Mucosa of descending colon (tissue), 3 donors: ENCODE measurements at regions not wholly inside any gene's neighbourhood (a gene's known extent, or its start where the extent isn't known, plus 50 kb on each side); places are given as distances from the start of the nearest gene placed in this dataset.

Experiments used
- ATAC-seq: fragments of 200-7000 bp; cut with Tn5 transposase; one replicate; pipeline ENCODE4 v1.9.1; 2020; ENCODE audit warnings: mild to moderate bottlenecking, moderate library complexity
- DNase-seq, 3 donors: peaks; one replicate each; pipeline ENCODE4 v3.0.0-alpha.2; 2020
- H3K36me3 ChIP-seq: fragments of 200-600 bp; one replicate; pipeline ENCODE4 v1.8.0; 2021; ENCODE audit warnings: low read depth, mild to moderate bottlenecking
- H3K4me1 ChIP-seq: fragments of 200-600 bp; one replicate; pipeline ENCODE4 v1.8.0; 2021; ENCODE audit warnings: low read depth, mild to moderate bottlenecking
- H3K4me3 ChIP-seq: fragments of 200-600 bp; one replicate; pipeline ENCODE4 v1.8.0; 2021; ENCODE audit warnings: mild to moderate bottlenecking
- H3K9me3 ChIP-seq: fragments of 200-600 bp; one replicate; pipeline ENCODE4 v1.8.0; 2021; ENCODE audit warnings: mild to moderate bottlenecking
- intact Hi-C, 2 donors: fragments of 100-400 bp; cut with DNase I in 1 of 2; cut with micrococcal nuclease in 1 of 2; formaldehyde crosslinking; loops; one replicate each; pipeline versions ENCODE4 v1.11.0 to v1.11.1; 2022; cut with DNase I, micrococcal nuclease
- TF ChIP-seq, protein P1 (sequence below): fragments of 200-600 bp; IDR thresholded peaks from one replicate; pipeline ENCODE4 v1.8.0; 2022; ENCODE audit warnings: antibody characterized with exemption, mild to moderate bottlenecking
- donor health status: DM: no; HTN: no; CAD: no; lungs with moderate emphysema.
- donor health status: DM: no; HTN: no; CAD: no.
- donor health status: DM: no; HTN: yes; CAD: no.

DNA sequence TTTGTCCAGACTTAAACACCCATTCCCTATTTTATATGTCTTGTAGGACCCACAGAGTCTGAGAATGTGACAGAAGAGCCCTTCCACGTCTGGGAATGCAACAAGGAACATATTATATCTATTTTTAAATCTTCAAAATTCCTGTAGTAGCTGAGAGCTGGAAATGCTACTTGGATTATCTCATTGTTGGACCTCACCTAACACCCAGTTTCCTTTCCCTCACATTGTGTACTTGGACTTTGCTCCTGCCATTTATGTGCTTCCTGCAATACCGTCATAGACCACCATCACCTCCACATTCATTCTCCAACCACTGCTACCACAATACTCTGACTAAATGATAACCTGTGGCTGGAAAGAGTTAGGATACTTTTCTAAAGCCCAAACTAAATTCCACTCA lies 335.4 kb downstream of the COL12A1 start:
- Histone ChIP-seq H3K4me1 (peaks cover 4% of the 10 kb centered on the region), H3K9me3 (peaks cover 4% of the 10 kb centered on the region), H3K4me3 (no peak overlapping the region), H3K36me3 (no peaks in the 10 kb centered on the region)
- DNase-seq (peak in 1 of 3 donors; percentile 44), ATAC-seq (peak; percentile 93)
- intact Hi-C loops: no loop called here
- TF ChIP-seq, protein P1, sequence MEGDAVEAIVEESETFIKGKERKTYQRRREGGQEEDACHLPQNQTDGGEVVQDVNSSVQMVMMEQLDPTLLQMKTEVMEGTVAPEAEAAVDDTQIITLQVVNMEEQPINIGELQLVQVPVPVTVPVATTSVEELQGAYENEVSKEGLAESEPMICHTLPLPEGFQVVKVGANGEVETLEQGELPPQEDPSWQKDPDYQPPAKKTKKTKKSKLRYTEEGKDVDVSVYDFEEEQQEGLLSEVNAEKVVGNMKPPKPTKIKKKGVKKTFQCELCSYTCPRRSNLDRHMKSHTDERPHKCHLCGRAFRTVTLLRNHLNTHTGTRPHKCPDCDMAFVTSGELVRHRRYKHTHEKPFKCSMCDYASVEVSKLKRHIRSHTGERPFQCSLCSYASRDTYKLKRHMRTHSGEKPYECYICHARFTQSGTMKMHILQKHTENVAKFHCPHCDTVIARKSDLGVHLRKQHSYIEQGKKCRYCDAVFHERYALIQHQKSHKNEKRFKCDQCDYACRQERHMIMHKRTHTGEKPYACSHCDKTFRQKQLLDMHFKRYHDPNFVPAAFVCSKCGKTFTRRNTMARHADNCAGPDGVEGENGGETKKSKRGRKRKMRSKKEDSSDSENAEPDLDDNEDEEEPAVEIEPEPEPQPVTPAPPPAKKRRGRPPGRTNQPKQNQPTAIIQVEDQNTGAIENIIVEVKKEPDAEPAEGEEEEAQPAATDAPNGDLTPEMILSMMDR: peak; percentile 12

DNA sequence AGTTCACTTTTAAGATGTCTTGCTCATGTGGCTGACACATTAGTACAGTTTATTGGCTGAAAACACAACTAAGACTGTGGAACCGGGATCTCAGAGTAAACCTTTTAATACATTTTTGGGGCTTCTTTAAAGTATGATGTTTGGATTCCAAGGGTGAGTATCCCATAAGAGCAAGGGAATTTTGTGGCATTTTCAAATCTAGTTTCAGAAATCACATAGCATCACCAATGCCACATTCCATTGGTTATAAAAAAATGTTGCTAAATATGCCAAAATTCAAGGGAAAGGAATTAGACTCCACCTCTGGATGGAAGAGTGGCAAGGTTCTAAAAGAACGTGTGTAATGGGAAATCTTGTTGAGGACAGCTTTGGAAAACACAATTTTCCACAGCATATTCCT lies 338.6 kb downstream of the COL12A1 start:
- Histone ChIP-seq H3K9me3 (peaks cover under 1% of the 10 kb centered on the region), H3K36me3 (no peaks in the 10 kb centered on the region), H3K4me3 (no peak overlapping the region), H3K4me1 (peaks cover 4% of the 10 kb centered on the region)
- no peak for ATAC-seq
- intact Hi-C loops: no loop called here
- no peak for DNase-seq
- TF ChIP-seq, protein P1: no peak

DNA sequence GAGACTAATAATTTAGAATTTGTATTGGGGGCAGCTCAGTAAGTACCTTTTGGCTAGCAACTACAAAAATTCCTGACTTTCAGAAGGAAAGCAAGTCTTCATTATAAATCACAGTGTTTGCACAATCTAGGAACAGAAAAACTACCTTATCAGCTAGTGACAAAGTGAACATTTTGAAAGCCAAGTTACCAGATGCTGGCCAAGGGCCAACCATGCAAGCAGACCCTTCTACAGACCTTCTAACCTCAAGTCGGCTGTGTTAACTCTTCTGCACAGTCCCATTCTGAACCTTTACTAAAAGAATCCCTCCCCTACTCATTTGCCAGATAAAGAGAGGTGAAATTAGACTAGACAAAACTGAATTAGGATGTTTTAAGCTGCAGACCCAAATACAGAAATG lies 341.9 kb downstream of the COL12A1 start:
- intact Hi-C loops: no loop called here
- DNase-seq: no peak
- TF ChIP-seq, protein P1: no peak
- Histone ChIP-seq H3K9me3 (no peaks in the 10 kb centered on the region), H3K4me3 (no peak overlapping the region), H3K4me1 (peaks cover 4% of the 10 kb centered on the region), H3K36me3 (no peaks in the 10 kb centered on the region)
- no peak for ATAC-seq

DNA sequence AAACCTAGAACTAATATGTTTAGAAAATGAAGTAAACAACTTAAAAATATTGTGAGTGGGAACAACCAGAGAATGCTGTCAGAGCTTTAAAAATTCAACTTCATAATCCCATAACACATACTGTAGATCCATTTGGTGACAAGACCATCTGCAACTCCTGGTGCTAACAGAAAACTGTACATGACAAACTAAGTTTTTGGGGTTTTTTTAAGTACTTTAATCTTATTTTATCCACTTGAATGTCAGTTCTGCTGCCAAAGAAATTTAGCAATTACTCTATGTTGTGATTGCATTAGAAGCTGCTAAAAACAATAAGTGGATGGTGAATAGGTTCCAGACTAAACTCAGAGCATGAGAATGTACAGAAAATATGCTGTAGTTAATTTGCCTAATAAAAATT lies 345.4 kb downstream of the COL12A1 start:
- ATAC-seq (no peak), DNase-seq (no peak)
- H3K36me3 ChIP-seq: no peaks in the 10 kb centered on the region
- H3K4me3 ChIP-seq: no peak overlapping the region
- H3K4me1 ChIP-seq: no peaks in the 10 kb centered on the region
- TF ChIP-seq, protein P1: no peak
- no peaks in the 10 kb centered on the region for H3K9me3 ChIP-seq
- intact Hi-C loops: no loop called here

DNA sequence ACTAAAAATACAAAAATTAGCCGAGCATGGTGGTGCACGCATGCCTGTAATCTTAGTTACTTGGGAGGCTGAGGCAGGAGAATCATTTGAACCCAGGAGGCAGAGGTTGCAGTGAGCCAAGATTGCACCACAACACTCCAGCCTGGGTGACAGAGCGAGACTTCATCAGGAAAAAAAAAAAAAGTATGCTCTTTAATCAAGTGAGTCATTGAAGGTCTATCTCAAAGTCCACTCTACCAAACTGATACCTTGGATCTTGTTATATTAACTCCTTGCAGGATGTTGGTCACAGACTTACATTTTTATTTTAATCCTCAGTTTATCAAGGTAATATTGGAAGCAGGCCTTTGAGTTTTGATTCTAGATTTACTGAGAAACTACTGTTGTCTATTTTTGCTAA lies 348.7 kb downstream of the COL12A1 start:
- H3K4me1 ChIP-seq: no peaks in the 10 kb centered on the region
- intact Hi-C loops: no loop called here
- TF ChIP-seq, protein P1: no peak
- ATAC-seq (peak; percentile 91), DNase-seq (no peak)
- no peaks in the 10 kb centered on the region for H3K9me3 ChIP-seq
- H3K36me3 ChIP-seq: no peaks in the 10 kb centered on the region
- no peak overlapping the region for H3K4me3 ChIP-seq

DNA sequence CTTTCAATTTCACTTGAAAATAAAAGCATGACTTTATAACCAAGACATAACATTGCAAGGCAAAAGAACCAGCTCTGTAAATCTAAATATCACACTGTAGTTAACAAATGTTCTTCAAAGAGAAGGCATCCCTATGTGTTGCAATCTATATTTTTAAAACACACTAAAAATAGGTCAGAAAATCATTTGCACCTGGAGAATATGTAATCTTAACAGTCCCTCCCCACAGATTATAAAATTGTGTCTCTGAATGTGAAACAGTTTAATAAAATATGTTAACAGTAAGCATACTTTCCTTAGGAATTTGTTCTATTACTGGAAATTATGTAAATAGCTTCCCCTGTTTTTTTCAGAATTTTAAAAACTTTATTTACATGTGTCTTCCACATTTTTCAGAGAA lies 351.9 kb downstream of the COL12A1 start:
- Histone ChIP-seq H3K4me3 (no peak overlapping the region), H3K36me3 (no peaks in the 10 kb centered on the region), H3K4me1 (no peaks in the 10 kb centered on the region), H3K9me3 (no peaks in the 10 kb centered on the region)
- TF ChIP-seq, protein P1: no peak
- no peak for DNase-seq
- intact Hi-C loops: no loop called here
- no peak for ATAC-seq
